ENCODE measurements at regions not wholly inside any gene's neighbourhood (a gene's known extent, or its start where the extent isn't known, plus 50 kb on each side); places are given as distances from the start of the nearest gene placed in this dataset.

- Histone ChIP-seq H3K27ac (no peak overlapping the region), H3K27me3 (no peaks in the 10 kb centered on the region), H3K9me3 (peaks cover 5 to 8% of the 10 kb centered on the region in 2 donors), H3K36me3 (no peaks in the 10 kb centered on the region), H3K4me1 (no peaks in the 10 kb centered on the region), H3K4me3 (no peak overlapping the region)
- no peak for DNase-seq
- TF ChIP-seq POLR2AphosphoS5 (IDR thresholded peaks at IDR 0.05) (no peak), EP300 (IDR thresholded peaks at IDR 0.05; ENCODE audit: low read depth) (no peak), CTCF (IDR thresholded peaks at IDR 0.05) (no peak), POLR2A (IDR thresholded peaks at IDR 0.05) (no peak)
- in situ Hi-C loops (cut with MboI; ENCODE audit: low pct_ligation_motif_present in 1 of 4, low pct_unique_long_range_greater_than_20kb in 1 of 4, low sequenced_read_pairs in 3 of 4) (no loop called here), intact Hi-C loops (cut with DNase I; ENCODE audit: low total_unique reads) (no loop called here)
- WGBS, 2 donors (ENCODE audit: low coverage in 1 of 2), result 39 to 62% methylated on average over 4 of the region's 4 CpGs
These were observed 1274.7 kb upstream of the CADM2 start for GRCh38 chr3:83683937-83684598.

DNA sequence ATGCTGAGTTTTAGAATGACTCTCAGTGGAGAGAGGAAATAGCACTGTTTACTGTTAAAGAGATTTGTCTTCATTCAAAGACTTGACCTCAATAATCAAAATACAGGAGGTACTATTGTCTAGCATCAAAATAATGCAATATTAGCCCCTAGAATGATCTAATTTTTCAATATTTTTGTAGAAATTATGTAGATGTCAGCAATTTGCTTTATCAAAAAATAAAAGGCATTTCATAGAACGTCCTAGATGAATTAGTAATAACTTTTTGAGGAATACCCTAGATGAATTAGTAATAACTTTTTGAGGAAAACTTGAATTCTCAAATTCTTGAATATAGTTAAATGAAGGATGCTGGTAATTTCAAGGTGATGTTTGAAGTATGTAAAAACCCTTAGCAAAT, 1252.1 kb upstream of the CADM2 start:
- Histone ChIP-seq H3K27me3 (no peaks in the 10 kb centered on the region), H3K4me3 (no peak overlapping the region), H3K27ac (no peak overlapping the region), H3K4me1 (no peaks in the 10 kb centered on the region), H3K9me3 (peaks cover 0 to 3% of the 10 kb centered on the region in 2 donors), H3K36me3 (no peaks in the 10 kb centered on the region)
- in situ Hi-C loops (cut with MboI; ENCODE audit: low pct_ligation_motif_present in 1 of 4, low pct_unique_long_range_greater_than_20kb in 1 of 4, low sequenced_read_pairs in 3 of 4), result no loop called here
- no peak for DNase-seq
- no peak for TF ChIP-seq POLR2A (IDR thresholded peaks at IDR 0.05)
- no peak for TF ChIP-seq CTCF (IDR thresholded peaks at IDR 0.05)
- no peak for TF ChIP-seq POLR2AphosphoS5 (IDR thresholded peaks at IDR 0.05)
- no peak for TF ChIP-seq EP300 (IDR thresholded peaks at IDR 0.05; ENCODE audit: low read depth)
- WGBS, 2 donors (ENCODE audit: low coverage in 1 of 2), result 5 to 22% methylated on average over 1 of the region's 1 CpG
- intact Hi-C loops (cut with DNase I; ENCODE audit: low total_unique reads), result no loop called here

GRCh38 chr3:83715307-83715706, 1243.5 kb upstream of the CADM2 start:
- H3K4me1 ChIP-seq, result no peaks in the 10 kb centered on the region
- no peak for TF ChIP-seq POLR2A (IDR thresholded peaks at IDR 0.05)
- no peak for TF ChIP-seq CTCF (IDR thresholded peaks at IDR 0.05)
- TF ChIP-seq POLR2AphosphoS5 (IDR thresholded peaks at IDR 0.05), result no peak
- no peak for TF ChIP-seq EP300 (IDR thresholded peaks at IDR 0.05; ENCODE audit: low read depth)
- no peak for DNase-seq
- intact Hi-C loops (cut with DNase I; ENCODE audit: low total_unique reads), result no loop called here
- no peaks in the 10 kb centered on the region for H3K27me3 ChIP-seq
- 37 to 69% methylated on average over 5 of the region's 5 CpGs for WGBS, 2 donors (ENCODE audit: low coverage in 1 of 2)
- H3K36me3 ChIP-seq, result no peaks in the 10 kb centered on the region
- no peaks in the 10 kb centered on the region for H3K9me3 ChIP-seq
- no peak overlapping the region for H3K4me3 ChIP-seq
- H3K27ac ChIP-seq, result no peak overlapping the region
- in situ Hi-C loops (cut with MboI; ENCODE audit: low pct_ligation_motif_present in 1 of 4, low pct_unique_long_range_greater_than_20kb in 1 of 4, low sequenced_read_pairs in 3 of 4), result no loop called here

GRCh38 chr3:83729576-83729975, 1229.2 kb upstream of the CADM2 start:
- H3K9me3 ChIP-seq, result peaks cover 0 to 27% of the 10 kb centered on the region in 2 donors
- intact Hi-C loops (cut with DNase I; ENCODE audit: low total_unique reads), result no loop called here

More at GRCh38 chr3:83729576-83729975, 1229.2 kb upstream of the CADM2 start:
- Histone ChIP-seq H3K4me1 (no peaks in the 10 kb centered on the region), H3K27me3 (no peaks in the 10 kb centered on the region), H3K36me3 (no peaks in the 10 kb centered on the region), H3K4me3 (no peak overlapping the region), H3K27ac (no peak overlapping the region)
- in situ Hi-C loops (cut with MboI; ENCODE audit: low pct_ligation_motif_present in 1 of 4, low pct_unique_long_range_greater_than_20kb in 1 of 4, low sequenced_read_pairs in 3 of 4), result no loop called here
- WGBS, 2 donors (ENCODE audit: low coverage in 1 of 2), result 43 to 78% methylated on average over 1 of the region's 1 CpG
- no peak for DNase-seq
- TF ChIP-seq EP300 (IDR thresholded peaks at IDR 0.05; ENCODE audit: low read depth) (no peak), CTCF (IDR thresholded peaks at IDR 0.05) (no peak)

Measured in transverse colon (tissue), 4 donors.